ENCODE measurements at regions not wholly inside any gene's neighbourhood (a gene's known extent, or its start where the extent isn't known, plus 50 kb on each side); places are given as distances from the start of the nearest gene placed in this dataset.

GRCh38 chr6:113320653-113321052 is 536.5 kb upstream of the MARCKS start:
- DNase-seq = no peak

- DNase-seq = no peak
Measured at GRCh38 chr6:113326781-113327180, 530.4 kb upstream of the MARCKS start.

- DNase-seq = no peak
Measured at GRCh38 chr6:113328886-113329381, 528.2 kb upstream of the MARCKS start.

- no peak for DNase-seq
Measured at GRCh38 chr6:113329942-113330635, 527.1 kb upstream of the MARCKS start.

- no peak for DNase-seq
Measured at GRCh38 chr6:113330636-113330946, 526.6 kb upstream of the MARCKS start.

GRCh38 chr6:113331021-113331420 is 526.1 kb upstream of the MARCKS start:
- DNase-seq = no peak

GRCh38 chr6:113338644-113339043 is 518.5 kb upstream of the MARCKS start:
- DNase-seq = no peak

- DNase-seq = no peak
Measured at GRCh38 chr6:113339209-113339608, 517.9 kb upstream of the MARCKS start.

- no peak for DNase-seq
Measured at GRCh38 chr6:113340371-113340770, 516.8 kb upstream of the MARCKS start.

- DNase-seq = no peak
Measured at GRCh38 chr6:113343940-113344339, 513.2 kb upstream of the MARCKS start.

- no peak for DNase-seq
Measured at GRCh38 chr6:113344969-113345368, 512.2 kb upstream of the MARCKS start.

- no peak for DNase-seq
Measured at GRCh38 chr6:113347436-113347835, 509.7 kb upstream of the MARCKS start.

GRCh38 chr6:113350461-113350860 is 506.7 kb upstream of the MARCKS start:
- no peak for DNase-seq

GRCh38 chr6:113351173-113351834 is 505.8 kb upstream of the MARCKS start:
- DNase-seq = no peak

GRCh38 chr6:113352029-113352801 is 504.9 kb upstream of the MARCKS start:
- DNase-seq = no peak

GRCh38 chr6:113352831-113353230 is 504.3 kb upstream of the MARCKS start:
- DNase-seq = no peak

GRCh38 chr6:113353392-113353791 is 503.8 kb upstream of the MARCKS start:
- DNase-seq = no peak

- DNase-seq = no peak
Measured at GRCh38 chr6:113354204-113354895, 502.8 kb upstream of the MARCKS start.

GRCh38 chr6:113356139-113356538 is 501.0 kb upstream of the MARCKS start:
- DNase-seq = no peak

- no peak for DNase-seq
Measured at GRCh38 chr6:113357041-113357440, 500.1 kb upstream of the MARCKS start.

GRCh38 chr6:113358063-113358583 is 499.0 kb upstream of the MARCKS start:
- no peak for DNase-seq

- DNase-seq = no peak
Measured at GRCh38 chr6:113359155-113360140, 497.7 kb upstream of the MARCKS start.
